Mammary epithelial cell (primary cell): ENCODE measurements at regions not wholly inside any gene's neighbourhood (a gene's known extent, or its start where the extent isn't known, plus 50 kb on each side); places are given as distances from the start of the nearest gene placed in this dataset.

Experiments
- EZH2 ChIP-seq: IDR thresholded peaks from 2 replicates; pipeline ENCODE4 v1.6.1; 2012; ENCODE audit warnings: low read length, inconsistent platforms, borderline replicate concordance
- TF ChIP-seq, protein P1 (sequence below), 2 donors: IDR thresholded peaks in 1 of 2; conservative IDR thresholded peaks in 1 of 2; 2 replicates each; pipeline ENCODE4 v1.5.1; 2011 to 2012; ENCODE audit warnings: inconsistent platforms in 2 of 2, low read length in 2 of 2, mild to moderate bottlenecking in 2 of 2, control low read depth in 1 of 2, low read depth in 1 of 2; ENCODE audit not compliant: insufficient read depth in 1 of 2; ENCODE audit errors: extremely low read depth in 1 of 2

DNA sequence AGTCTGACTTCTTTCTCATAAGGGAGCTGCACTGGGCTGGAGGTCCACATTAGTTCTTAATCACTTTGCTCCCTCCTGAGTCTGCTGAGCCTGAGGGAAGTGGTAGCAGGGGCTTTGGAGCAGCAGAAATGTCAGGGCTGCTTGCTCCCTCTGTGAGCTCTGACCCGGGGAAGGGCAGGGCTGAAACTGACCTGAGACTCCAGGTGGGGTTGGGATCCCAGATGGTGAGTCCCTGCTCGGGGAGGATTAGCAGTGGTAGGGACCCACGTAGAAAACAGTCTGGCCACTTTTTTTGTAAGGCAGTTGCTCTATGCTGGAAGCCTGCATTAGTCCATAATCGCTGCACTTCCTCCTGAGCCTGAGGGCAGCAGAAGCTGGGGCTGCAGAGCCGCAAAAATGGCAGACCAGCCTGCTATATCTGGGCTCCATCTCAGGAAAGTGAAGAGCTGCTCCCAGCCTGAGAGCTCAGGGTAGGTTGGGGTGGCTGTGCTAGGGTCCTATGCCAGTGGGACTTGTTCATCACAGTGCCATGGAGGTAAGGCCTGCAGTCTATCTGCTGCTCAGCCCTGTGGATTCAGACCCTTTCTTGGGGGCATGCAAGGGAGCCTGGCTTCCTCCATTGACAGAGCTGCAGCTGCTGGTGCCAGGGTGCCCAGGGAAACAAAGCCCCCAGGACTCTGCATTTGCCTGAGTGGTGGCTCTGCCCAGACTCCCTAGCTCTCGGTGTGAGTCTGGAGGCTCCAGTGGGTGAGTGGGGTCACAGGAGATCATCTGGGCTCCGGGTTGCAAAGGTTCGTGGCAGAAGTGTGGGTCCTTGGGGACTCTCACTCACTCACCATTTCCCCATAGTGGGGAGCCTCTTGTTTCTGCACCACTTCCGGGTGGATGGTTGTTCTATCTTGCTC lies 854.3 kb downstream of the LUZP2 start:
- TF ChIP-seq, protein P1, sequence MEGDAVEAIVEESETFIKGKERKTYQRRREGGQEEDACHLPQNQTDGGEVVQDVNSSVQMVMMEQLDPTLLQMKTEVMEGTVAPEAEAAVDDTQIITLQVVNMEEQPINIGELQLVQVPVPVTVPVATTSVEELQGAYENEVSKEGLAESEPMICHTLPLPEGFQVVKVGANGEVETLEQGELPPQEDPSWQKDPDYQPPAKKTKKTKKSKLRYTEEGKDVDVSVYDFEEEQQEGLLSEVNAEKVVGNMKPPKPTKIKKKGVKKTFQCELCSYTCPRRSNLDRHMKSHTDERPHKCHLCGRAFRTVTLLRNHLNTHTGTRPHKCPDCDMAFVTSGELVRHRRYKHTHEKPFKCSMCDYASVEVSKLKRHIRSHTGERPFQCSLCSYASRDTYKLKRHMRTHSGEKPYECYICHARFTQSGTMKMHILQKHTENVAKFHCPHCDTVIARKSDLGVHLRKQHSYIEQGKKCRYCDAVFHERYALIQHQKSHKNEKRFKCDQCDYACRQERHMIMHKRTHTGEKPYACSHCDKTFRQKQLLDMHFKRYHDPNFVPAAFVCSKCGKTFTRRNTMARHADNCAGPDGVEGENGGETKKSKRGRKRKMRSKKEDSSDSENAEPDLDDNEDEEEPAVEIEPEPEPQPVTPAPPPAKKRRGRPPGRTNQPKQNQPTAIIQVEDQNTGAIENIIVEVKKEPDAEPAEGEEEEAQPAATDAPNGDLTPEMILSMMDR (conservative IDR thresholded peaks at IDR 0.05 in 1 of 2, IDR thresholded peaks at IDR 0.05 in 1 of 2; ENCODE audit: extremely low read depth in 1 of 2, insufficient read depth in 1 of 2, low read depth in 1 of 2, low read length in 2 of 2), result no peak
- no peak for TF ChIP-seq EZH2
